GM19463 (cell line): ENCODE measurements at regions not wholly inside any gene's neighbourhood (a gene's known extent, or its start where the extent isn't known, plus 50 kb on each side); places are given as distances from the start of the nearest gene placed in this dataset.
"Not testable (repeated sequence)": the region's sequence is repeated elsewhere in the genome, so short reads cannot be mapped to it uniquely, and the experiment has no call there.

Experiments used
- ATAC-seq: cut with Tn5 transposase; IDR thresholded peaks from one replicate; pipeline ENCODE4 v1.9.1; 2021; ENCODE audit warnings: mild to moderate bottlenecking, moderate library complexity; ENCODE audit not compliant: unreplicated experiment

DNA sequence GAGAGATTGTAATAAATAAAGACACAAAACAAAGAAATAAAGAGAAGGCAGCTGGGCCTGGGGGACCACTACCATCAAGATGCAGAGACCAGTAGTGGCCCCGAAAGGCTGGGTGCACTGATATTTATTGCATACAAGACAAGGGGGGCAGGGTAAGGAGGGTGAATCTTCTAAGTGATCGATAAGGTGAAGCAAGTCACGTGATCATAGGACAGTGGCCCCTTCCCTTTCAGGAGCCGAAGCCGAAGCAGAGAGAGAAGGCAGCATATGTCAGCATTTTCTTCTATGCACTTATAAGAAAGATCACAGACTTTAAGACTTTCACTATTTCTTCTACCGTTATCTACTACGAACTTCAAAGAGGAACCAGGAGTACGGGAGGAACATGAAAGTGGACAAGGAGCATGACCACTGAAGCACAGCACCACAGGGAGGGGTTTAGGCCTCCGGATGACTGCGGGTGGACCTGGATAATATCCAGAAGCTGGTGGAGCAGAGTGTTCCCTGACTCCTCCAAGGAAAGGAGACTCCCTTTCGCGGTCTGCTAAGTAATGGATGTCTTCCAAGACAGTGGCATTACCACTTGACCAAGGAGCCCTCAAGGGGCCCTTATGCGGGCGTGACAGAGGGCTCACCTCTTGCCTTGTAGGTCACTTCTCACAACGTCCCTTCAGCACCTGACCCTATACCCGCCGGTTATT is 126.4 kb downstream of the RBM46 start:
- not testable (repeated sequence) for ATAC-seq

DNA sequence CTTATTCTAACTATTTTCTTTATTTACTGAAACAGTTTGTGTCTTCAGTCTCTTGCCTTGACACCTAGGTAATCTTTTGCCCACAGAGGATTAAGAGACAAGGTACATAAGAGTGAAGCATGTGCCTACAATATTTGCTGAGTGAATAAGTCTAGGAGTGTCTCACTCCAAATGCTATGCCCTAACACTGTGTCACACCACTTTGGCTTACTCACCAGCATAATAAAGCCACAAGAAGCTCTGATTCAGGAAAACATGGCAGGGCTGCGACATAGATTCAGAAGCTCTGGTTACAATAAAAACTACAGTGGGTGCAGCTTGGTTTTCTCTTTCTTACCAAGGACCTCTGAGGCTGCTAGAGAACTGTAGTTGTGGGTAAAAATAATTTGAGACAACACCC is 127.1 kb downstream of the RBM46 start:
- no peak for ATAC-seq

DNA sequence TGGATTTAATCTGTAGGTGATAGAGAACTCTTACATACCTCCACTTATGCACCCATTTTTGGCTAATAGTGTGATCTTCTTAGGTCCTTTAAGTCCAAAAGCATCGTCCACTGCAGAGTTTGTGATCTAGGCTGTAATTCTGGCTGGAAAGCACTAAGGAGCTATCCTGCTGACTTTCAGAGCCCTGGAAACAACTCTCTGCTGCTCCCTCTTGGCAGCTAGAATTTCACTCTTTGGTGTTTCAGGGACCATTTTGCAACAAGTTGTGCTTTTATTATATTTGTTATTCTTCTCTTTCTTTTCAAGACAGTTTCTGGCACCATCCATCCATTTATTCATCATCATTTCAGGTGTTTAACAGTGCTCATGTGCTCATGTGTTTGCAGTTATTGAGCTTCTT is 130.0 kb downstream of the RBM46 start:
- ATAC-seq, result no peak

DNA sequence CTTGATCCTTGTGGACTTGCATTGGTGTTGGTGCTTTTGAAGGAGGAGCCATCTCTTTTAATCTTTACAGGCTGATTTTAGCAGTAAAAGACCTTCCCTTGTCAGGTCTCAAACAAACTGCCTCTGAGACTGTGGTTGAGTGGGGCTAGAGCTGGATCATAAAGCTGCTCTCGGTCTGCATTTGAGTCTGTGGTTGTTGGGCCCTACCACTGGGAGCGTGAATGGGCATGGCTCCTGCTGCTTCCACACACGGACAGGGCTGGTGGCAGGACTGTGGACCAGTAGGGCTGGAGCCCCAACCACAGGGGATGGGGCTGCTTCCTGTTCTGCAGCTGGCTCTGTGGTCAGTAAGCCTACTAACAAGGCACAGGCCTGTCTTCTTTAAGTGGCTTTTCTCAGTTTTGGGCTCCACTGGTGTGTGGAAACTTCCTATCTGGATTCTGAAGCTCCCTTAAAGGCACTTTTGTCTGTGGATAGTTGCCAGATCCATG is 130.6 kb downstream of the RBM46 start:
- ATAC-seq, result no peak

DNA sequence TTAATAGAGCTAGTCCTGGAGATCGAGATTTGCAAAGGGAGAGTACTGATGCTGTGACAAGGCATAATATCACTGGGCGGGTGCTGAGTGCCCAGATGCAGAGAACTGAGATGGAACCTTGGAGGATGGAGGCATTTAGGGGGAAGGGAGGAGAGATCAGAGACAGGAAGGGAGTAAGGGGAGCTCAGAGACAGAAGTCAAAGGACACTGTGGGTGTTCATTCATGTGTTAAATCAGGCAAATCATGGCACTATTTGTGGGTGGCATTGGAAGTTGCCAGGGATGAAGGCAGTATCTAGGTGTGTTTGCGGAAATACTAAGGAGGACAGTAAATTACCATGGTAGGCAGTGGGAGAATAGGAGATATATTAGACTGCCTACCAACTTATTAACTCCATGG is 135.0 kb downstream of the RBM46 start:
- no peak for ATAC-seq

DNA sequence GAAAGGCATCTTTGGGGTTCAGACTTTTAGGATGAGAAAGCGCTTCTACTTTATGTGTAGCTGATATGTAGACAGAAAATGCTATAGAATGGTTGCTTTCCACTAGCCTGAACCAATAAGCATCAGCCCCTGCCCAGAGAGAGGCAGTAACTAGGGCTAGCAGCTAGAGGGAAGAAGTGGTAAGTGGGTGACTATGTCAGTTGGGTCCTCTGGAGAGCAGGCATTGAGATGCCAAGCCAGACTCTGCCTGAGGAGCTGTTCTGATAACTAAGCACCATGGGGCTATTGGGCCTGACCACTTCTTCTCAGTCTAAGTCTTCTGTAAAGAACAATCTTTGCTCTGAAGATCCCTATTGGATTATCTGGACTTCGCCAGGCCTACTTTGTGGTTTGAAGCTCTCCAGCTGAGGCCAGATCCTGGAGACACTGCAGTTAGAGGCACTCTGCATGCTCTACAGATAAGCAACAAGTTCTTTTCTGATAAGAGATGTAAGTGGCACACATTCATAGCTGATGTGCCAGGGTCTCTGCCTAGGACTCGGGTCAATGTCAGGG is 146.1 kb downstream of the RBM46 start:
- no peak for ATAC-seq

DNA sequence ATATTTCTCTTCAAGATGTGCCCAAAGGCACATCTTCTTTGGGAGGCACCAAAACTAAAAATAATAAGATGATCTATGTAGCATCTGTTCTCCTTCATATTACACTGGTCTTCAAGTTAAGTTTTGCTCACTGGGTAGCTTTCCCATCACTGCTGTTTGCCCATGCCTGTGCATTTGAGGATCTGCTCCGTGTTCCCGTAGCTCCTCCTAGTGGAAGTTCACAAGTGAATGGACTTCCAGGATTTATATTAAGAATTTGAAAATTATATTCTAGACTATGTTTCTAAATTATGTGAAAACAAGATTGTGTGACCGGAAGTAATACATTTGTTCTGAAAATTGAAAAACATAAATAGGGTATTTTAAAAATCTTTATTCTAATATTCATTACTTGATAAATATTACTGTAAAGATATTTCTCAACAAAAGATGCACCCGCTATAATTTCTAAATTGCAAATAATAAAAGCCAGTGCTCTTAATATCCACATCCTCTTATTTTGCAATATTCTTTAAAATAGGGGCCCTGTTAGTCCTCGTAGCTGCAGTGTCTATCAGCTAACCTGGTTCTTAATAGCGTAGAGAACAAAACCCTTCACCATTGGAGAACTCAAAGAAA is 147.7 kb downstream of the RBM46 start:
- ATAC-seq, result no peak

DNA sequence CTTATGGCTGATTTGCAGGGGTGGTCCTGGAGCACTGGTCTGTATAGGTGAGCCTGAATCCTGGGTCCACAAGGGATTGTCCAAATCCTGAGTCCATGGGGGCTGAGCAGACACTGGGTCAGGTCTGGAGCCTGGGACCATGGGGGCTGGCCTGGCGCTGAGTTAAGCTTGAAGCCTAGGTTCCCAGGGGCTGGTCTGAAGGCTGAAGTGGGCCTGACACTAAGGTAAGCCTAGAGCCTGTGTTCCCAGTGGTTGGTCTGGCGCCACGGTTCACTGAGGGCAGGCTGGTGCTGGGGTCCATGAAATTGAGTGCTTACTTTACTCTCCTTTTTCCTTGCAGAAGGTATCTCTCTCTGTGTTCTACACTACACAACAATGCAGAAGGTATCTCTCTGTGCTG is 155.8 kb downstream of the RBM46 start:
- ATAC-seq, result no peak

DNA sequence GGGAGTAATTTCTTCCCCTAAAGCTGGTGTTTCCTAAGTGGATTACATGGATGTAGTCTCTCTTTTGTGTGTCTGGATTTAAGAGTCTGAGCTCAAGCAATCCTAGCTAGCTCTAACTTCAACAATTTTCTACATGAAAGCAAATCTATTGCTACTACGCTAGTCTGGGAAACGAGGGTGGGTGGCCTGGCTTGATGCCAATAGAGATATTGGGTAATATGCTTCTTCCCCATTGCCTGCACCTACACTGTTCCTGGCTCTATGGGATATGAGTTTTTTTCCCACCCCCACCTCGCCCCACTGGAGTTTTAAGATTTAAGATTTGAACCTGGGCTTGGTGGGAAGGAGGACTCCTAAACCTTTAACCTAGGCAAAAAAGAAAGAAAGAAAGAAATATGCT is 158.8 kb downstream of the RBM46 start:
- no peak for ATAC-seq

DNA sequence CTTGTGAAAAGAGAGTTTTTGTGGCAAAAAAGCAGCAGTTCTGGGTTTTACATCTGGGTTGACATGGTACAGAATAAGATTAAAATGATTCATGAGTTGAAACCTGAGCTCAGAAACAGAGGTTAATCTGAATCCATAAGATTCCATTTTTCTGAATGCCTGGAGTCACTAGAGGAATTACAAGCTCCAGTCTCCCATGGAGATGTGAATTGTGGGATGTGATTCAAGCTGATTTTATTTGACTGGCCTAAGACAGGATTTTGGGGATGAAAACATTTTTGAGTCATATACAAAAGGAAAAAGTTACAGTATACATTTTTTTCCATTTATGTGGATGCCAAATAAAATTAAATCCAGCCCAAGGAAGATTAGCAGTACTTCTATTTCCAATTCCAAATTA is 161.1 kb downstream of the RBM46 start:
- ATAC-seq, result no peak

DNA sequence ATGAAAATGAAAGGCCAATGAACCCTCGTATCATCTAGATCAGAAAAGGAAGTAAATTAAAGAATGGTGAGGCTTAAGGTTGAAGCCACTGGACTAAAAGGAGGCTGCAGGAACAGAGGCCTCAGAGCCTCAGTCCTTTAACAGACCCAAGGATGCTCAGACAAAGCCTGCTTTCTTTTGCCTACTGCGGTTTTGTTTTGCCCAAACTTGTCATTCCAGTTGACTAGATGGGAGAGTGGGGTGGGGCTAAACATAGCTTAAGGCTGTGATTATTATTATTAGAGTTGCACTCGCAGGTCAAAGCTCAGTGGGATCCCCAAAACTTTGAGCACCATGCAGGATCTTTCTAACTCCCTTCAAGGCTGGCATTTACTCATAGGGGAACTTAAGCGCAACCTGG is 163.9 kb downstream of the RBM46 start:
- no peak for ATAC-seq

DNA sequence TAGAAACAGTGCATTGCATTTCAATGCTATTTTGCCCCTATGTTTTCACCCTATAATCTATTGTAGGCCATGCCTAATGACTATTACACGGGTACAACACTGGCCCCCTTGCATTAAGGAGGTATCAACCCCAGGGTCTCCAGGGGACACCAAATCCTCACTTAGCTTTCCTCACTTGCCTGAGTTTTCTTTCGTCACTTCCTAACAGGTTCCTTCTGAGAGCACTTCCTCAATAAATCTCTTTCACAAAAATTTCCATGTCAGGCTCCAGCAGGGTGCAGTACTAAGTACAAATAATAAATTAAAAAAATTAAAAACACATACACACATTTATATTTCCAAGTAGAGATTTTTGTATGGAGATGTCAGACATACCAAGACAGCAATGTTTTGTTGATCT is 165.0 kb downstream of the RBM46 start:
- ATAC-seq, result no peak

DNA sequence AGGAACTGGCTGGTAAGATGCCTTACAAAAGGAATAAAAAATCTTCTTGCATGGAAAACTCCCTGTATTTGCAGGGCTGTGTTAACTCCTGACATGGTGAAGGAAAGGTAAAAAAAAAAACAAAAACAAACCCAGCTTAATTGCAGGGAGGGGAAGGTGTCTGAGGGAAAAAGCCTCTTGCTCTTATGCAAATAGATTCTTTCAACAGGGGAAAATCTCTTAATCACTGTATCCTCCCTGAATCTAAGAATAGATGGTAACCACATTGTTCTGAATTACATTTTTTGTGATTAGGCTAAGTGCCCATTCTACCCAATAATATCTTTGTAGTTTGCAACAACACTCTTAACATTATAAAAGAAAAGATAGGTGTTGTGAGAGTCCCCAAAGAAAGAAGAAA is 172.6 kb downstream of the RBM46 start:
- ATAC-seq, result no peak

DNA sequence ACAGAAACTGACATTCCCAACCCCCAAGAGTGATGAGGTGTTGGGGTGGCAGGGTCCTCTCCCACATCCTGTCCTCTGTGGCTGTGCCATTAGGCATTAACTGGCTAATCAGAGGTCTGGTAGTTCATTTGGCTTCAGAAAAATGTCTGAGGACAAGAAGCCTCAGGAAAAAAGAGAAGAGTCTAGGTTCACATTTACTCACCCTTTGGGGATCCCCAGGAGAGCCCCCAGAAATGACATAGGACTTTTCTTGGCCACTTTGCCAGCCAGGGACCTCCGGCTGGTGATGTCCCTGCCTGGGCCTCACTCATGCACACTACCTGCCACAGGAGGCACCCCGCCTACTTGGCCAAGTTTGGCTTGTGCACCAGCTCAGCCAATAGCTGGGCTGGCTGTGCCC is 173.0 kb downstream of the RBM46 start:
- ATAC-seq, result no peak

DNA sequence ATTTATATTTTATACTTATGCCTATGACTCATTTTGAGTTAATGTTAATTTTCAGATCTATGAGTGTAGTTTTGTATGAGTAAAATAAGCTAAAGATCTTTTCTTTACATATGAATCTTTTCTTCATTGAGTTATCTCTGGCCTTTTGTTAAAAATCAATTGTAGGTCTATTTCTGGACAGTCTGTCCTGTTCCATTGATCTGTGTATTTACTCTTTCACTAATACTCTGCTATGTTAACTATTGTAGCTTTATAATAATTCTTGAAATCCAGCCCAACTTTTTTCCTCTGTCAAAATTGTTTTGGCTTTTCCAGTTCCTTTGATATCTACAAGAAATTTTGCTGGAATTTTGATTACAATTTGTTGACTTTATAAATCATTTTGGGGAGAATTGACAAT is 177.0 kb downstream of the RBM46 start:
- no peak for ATAC-seq

DNA sequence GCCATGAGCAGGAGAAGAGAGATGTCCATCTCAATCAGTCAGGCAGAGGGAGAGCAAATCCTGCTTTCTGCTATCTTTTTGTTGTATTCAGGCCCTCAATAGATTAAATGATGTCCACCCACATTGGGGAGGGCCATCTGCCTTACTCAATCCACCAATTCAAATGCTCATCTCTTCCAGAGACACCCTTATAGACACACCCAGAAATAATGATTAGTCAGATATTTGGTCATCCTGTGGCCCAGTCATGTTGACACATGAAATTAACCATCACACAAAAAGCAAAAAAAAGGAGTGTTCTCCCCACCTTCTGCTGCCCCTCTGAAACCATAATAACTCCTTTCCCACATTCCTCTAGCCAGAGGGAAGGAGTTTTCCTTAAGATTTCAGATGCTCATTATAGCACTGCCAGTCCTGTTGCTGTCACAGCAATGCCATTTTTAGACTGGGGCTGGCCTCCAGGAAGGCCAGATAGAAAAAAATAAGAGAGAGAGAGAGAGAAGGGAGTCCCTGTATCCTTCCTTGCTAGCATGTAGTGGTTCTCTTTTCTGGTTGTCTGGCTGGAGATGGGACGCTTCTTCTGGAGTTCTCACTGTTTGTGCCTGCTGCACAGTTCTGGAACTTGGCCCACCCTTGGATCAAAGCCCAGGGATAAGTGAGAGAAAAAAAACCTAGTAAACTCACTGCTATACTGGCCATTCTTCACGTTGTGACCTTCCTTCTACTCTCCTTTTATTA is 177.7 kb downstream of the RBM46 start:
- no peak for ATAC-seq

DNA sequence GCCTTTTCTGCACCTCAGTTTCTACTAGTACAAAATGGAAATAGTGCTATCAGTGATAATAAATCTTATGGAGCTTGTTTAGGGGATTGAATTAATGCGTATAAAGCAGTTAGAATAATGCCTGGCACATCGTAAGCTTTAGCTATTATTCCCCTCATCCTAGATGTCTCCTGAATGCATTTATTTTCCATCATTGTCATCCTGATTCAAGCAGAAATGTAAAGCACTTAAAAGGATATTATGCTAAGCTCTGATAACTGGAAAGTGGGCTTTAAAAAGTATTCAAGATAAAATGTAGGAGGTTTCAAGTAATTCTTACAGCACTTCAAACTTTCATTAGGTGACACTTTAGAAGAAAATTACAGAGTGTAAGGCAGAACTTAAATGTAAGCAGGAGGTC is 178.7 kb downstream of the RBM46 start:
- no peak for ATAC-seq

DNA sequence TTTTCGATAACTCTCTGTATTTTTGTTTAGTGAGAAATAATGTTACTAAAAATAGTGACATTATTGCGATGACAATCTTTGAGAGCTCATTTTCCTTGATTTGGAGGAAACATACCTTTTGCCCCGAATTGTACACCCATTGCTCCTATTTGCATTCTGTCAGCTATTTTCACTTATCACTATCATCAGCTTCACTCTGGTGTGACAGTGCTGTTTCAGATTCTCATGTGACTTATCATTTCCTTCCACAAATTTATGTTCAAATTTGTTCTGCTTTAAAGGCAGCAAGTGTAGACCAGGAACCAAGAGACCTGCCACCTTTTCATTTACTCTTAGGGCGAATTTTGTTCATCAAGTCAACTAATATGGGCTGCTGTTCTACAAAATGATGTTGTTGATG is 179.4 kb downstream of the RBM46 start:
- no peak for ATAC-seq

DNA sequence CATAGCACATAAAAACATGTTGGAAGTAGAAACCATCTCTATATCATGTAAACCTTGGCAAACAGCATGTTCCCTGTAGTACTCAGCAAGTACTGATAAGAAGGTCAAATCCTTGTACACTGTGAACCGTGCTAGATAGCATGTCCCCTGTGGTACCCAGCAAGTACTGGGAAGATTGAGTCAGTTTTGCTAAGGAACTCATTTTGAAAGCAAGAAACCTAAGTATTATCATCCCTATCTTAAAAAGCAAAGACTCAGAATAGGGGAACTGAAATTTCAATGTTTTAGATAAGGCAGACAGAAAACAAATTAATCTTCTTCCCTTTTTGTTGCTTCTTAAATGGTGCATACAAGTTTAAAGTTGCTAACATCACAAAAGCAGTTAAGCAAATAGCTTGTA is 180.2 kb downstream of the RBM46 start:
- peak; percentile 88 for ATAC-seq

DNA sequence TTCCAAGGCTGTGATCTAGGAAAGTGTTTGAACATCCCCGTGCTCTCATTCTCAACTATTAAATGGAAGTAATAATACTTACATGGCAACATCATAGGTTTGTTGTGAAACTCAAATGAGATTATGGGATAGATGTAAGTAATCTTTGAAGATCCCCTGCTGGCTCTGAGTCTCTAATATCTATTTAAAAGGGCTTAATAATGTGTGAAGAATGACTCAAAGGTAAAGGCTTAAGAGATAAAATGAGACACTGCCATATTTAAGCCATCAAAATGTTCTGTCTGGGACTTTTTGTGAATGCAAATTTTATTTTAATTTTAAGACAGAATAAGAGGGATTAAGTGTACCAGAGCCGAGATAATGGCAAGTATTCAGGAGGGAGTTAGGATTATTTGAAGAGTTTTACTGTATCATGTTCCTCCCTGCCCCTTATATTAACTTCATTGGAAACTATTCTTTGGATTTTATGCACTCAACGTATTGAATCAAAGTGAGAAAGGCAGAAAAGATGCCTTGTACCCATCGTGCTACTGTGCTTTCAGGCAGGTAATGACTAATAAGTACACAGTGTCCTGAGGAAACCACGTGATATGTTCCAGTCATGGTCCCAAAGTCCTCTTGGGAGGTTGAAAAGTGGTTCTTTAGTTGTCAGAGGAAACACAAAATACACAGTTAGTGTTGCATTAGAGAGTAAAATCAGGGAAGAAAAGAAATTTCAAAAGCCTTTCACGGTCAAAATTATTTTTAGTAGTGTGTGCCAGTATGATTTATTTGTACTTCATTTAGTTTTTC is 192.4 kb downstream of the RBM46 start:
- ATAC-seq, result no peak

DNA sequence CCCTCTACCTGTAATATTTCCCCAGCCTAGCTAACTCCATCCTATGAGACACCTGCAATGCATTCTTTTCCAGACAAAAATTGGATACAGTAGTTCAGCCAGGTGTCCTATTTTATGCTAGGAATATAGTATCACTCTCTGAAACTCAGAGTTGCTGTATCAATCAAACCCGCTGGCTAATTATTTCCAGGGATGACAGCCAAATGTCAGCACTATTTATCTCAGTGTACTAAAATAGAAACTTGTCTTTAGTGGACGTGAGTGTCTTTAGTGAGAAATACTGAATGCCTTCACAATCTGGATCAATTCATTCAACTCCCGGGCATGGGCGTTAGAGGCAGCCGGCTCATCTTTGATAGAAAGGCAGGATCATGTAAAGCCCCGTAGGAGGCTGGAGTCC is 196.2 kb downstream of the RBM46 start:
- ATAC-seq, result no peak
